NCI-H1092 treated with DMSO at 0.1 percent for 48 hours (cell line): ENCODE measurements at regions not wholly inside any gene's neighbourhood (a gene's known extent, or its start where the extent isn't known, plus 50 kb on each side); places are given as distances from the start of the nearest gene placed in this dataset.
"Not testable (repeated sequence)": the region's sequence is repeated elsewhere in the genome, so short reads cannot be mapped to it uniquely, and the experiment has no call there.

Experiments used
- DNase-seq: peaks from one replicate; lab custom pipeline; 2025; lab: John Stamatoyannopoulos, UW

DNA sequence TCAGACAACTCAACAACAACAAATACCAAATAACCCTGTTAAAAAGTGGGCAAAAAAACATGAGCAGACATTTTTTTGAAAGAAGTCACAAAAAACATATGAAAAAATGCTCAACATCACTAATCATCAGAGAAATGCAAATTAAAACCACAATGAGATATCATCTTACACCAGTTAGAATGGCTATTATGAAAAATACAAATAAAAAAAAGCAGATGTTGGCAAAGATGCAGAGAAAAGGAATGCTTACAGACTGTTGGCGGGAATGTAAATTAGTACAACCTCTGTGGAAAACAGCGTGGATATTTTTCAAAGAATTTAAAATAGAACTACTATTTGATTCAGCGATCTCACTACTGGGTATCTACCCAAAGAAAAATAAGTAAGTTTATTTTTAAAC is 114.0 kb downstream of the SLC38A4 start:
- no peak for DNase-seq

GRCh38 chr12:46710125-46710743 is 115.6 kb downstream of the SLC38A4 start:
- no peak for DNase-seq

GRCh38 chr12:46702581-46703344 is 123.0 kb downstream of the SLC38A4 start:
- no peak for DNase-seq

DNA sequence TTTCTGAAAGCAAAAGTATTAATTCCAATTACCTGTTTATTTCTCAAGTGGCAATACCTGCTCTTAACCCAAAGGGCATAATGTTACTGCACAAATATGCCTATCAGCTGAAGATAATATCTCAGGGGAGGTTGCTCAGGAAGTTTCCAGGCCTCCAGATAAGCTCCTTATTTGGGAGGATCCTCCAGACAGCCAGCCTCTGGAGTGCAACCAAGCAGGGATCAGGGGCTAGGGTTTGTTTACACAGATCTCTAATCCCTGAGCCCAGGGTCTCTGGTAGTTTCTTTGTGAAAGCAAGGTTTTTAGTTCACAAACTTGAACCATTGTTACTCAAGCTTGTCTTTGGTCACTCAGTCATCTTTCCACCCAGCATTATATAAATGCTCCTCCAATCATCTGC is 124.4 kb downstream of the SLC38A4 start:
- DNase-seq: no peak

- DNase-seq: no peak
Observed at GRCh38 chr12:46699986-46700385, 125.8 kb downstream of the SLC38A4 start.

GRCh38 chr12:46698003-46698402 is 127.8 kb downstream of the SLC38A4 start:
- no peak for DNase-seq

DNA sequence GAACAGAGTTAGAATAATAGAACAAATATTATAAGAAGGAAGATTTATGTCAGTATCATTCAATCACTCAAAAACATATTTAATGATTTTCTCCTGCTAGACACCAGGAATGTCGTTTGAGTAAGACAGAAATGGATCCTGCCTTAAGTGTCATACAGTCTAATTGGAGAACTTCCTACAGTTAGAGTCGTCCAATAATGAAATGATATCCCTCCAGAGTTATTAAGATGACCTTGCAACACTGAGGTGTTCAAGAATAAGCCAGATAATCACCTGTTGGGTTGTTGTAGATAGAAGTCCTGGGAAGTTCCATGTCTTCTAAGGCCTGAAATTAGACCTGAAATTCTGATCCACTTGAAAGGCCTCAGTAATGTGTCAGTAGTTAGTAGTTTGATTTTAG is 132.3 kb downstream of the SLC38A4 start:
- no peak for DNase-seq

- DNase-seq: no peak
Observed at GRCh38 chr12:46693034-46693433, 132.8 kb downstream of the SLC38A4 start.

DNA sequence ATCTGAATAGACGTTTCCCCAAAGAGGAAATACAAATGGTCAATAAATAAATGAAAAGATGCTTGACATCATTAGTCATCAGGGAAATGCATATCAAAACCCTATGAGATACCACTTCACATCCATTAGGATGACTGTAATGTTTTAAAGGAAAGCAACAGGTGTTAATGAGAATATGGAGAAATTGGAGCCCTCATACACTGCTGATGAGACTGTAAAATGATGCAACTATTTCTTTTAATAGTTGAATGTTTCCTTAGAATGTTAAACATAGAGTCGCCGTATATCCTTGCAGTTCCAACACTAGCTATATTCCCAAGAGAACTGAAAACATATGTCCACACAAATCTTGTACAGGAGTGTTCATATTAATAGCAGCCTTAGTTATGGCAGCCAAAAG is 133.2 kb downstream of the SLC38A4 start:
- DNase-seq: no peak

GRCh38 chr12:46686267-46686942 is 139.4 kb downstream of the SLC38A4 start:
- no peak for DNase-seq

DNA sequence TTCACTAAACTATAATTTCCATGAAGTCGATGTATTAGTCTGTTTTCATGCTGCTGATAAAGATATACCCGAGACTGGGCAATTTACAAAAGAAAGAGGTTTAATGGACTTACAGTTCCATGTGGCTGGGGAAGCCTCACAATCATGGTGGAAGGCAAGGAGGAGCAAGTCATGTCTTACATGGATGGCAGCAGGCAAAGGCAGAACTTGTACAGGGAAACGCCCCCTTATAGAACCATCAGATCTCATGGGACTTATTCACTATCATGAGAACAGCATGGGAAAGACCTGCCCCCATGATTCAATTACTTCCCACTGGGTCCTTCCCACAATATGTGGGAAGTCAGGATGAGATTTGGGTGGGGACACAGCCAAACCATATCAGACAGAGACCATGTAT is 141.6 kb downstream of the SLC38A4 start:
- not testable (repeated sequence) for DNase-seq

DNA sequence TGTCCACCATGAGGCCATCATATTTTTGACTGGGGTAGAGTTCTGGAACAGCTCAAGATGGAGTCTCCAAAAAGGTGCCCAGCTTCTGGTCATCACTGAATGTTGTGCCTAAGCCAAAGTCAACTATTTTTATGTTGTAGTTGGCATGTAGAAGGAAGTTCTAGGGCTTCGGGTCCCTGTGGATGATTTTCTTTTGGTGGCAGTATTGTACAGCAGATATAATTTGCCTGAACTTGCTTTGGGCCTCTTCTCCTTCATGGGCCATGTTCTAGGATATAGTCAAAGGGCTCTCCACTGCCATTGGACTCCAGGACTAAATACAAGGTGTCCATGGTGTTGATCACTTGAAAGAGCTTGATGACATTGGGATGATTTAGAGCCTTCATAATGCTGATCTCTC is 143.6 kb downstream of the SLC38A4 start:
- no peak for DNase-seq

- DNase-seq: no peak
Observed at GRCh38 chr12:46680506-46680905, 145.3 kb downstream of the SLC38A4 start.

GRCh38 chr12:46679754-46680153 is 146.0 kb downstream of the SLC38A4 start:
- no peak for DNase-seq

- DNase-seq: no peak
Observed at GRCh38 chr12:46678426-46678825, 147.4 kb downstream of the SLC38A4 start.

DNA sequence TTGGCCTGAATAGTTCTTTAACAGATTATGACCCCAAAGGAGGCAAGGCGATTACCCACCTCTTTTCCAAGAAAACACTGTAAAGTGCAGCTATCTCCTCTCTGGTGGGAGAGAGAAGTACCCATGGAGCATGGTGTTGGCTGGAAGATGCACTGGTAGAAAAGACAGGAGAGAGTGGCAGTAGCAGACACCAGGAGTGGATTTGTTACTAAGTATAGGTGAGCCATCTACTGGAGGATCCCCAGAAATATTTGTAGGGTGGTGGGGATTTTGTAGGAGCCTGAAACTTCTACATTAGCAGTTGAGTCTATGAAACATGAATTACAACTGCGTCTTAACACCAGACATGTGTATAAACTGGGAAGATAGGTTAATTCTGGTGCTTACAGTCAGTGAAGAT is 148.0 kb downstream of the SLC38A4 start:
- peak; percentile 21 for DNase-seq

DNA sequence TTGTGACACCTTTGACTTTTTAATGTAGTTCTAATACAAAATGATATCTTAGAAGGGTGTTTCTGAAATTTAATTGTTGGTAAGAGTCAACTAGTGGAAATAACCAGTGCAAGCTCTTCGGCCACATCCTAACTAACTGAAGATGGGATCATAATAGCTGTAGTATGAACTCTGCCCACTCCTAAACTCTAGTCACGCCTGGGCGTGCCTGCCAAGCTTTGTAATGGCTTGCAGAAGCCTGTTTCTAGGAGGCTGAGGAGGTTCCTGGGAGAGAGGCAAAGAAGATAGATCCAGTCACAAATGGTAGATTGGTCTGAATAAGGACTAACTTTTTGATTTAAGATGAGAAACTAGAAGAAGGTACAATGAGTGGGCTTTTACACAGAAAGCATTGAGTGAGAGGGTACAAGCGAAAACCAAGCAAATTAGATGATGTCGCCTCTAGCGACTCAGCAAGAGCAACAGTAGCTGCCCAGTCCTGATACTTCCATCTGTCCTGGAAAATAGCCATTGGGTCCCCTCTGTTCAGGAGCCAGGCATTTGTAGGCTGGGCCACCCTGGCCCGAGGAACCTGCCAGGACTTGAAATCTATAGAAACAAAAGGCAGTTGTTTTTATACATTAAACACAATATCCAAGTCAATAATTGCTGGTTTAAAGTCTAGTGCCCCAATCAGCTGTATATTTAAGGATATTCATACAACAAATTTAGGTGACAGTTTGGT is 148.8 kb downstream of the SLC38A4 start:
- DNase-seq: no peak

GRCh38 chr12:46676396-46676795 is 149.4 kb downstream of the SLC38A4 start:
- no peak for DNase-seq

GRCh38 chr12:46675736-46676135 is 150.1 kb downstream of the SLC38A4 start:
- DNase-seq: peak; percentile 37

GRCh38 chr12:46674800-46675199 is 151.0 kb downstream of the SLC38A4 start:
- DNase-seq: no peak

- DNase-seq: no peak
Observed at GRCh38 chr12:46674129-46674528, 151.7 kb downstream of the SLC38A4 start.

- no peak for DNase-seq
Observed at GRCh38 chr12:46671102-46671501, 154.7 kb downstream of the SLC38A4 start.

DNA sequence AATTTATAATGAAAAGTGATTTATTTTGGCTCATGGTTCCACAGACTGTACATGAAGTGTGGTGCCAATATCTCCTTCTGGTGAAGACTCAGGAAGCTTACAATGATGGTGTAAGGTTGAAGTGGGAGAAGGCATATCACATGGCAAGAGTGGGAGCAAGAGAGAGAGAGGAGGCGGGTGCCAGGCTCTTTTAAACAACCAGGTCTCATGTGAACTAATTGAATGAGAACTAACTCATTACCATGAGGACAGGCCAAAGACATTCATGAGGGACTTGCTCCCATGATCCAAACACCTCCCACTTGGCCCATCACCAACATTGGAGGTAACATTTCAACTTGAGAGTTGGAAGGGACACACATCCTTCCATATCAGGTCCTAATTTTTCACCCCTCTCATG is 155.2 kb downstream of the SLC38A4 start:
- DNase-seq: no peak
